OCI-LY7 (cell line): ENCODE measurements at regions not wholly inside any gene's neighbourhood (a gene's known extent, or its start where the extent isn't known, plus 50 kb on each side); places are given as distances from the start of the nearest gene placed in this dataset.

Experiments
- BruUV-seq: library from RNA; stranded (reverse); fragments of 400-500 nt; replicated peaks from 2 replicates; lab custom pipeline; 2021; lab: Mats Ljungman, UMichigan
- CTCF ChIA-PET: fragments of 300-600 bp; sonication (Branson Sonifier 250); formaldehyde crosslinking; loops from one replicate; lab custom pipeline; 2022; ENCODE audit warnings: antibody characterized with exemption; ENCODE audit not compliant: unreplicated experiment; lab: Charles Lee
- POLR2A ChIA-PET: fragments of 300-600 bp; sonication (Branson Sonifier 250); formaldehyde crosslinking; loops from one replicate; lab custom pipeline; 2022; ENCODE audit warnings: antibody characterized with exemption; lab: Charles Lee
- DNase-seq: peaks from one replicate; pipeline ENCODE4 v3.0.0-alpha.2; 2015; ENCODE audit warnings: low spot score
- H2AFZ ChIP-seq: fragments of 200-600 bp; sonication (generic), shearing (Covaris generic); 2 replicates; pipeline ENCODE4 v1.6.1; 2014; ENCODE audit warnings: mild to moderate bottlenecking, antibody characterized with exemption, low read length, moderate library complexity
- H3K27ac ChIP-seq: fragments of 200-600 bp; sonication (generic); 2 replicates; pipeline ENCODE4 v1.5.1; 2014; ENCODE audit warnings: mixed run types, low read depth, mild to moderate bottlenecking, moderate library complexity, low read length, inconsistent platforms; ENCODE audit not compliant: poor library complexity, severe bottlenecking
- H3K36me3 ChIP-seq: fragments of 200-600 bp; sonication (generic); 2 replicates; pipeline ENCODE4 v1.6.1; 2014; ENCODE audit warnings: mild to moderate bottlenecking, antibody characterized with exemption, low read length, moderate library complexity, mixed read lengths; ENCODE audit not compliant: insufficient read depth
- H3K4me1 ChIP-seq: fragments of 200-600 bp; sonication (generic); 2 replicates; pipeline ENCODE4 v1.5.1; 2014; ENCODE audit warnings: mild to moderate bottlenecking, low read length; ENCODE audit not compliant: insufficient read depth, poor library complexity, severe bottlenecking
- H3K4me2 ChIP-seq: fragments of 200-600 bp; sonication (generic); 2 replicates; pipeline ENCODE4 v1.6.1; 2014; ENCODE audit warnings: mild to moderate bottlenecking, low read length
- H3K4me3 ChIP-seq: fragments of 200-600 bp; sonication (generic); 2 replicates; pipeline ENCODE4 v1.5.1; 2014; ENCODE audit warnings: mild to moderate bottlenecking, low read depth, low read length; ENCODE audit not compliant: poor library complexity, severe bottlenecking
- H3K79me2 ChIP-seq: fragments of 200-600 bp; sonication (generic); 2 replicates; pipeline ENCODE4 v1.6.1; 2016; ENCODE audit warnings: low read depth, mild to moderate bottlenecking, low read length, moderate library complexity, mixed read lengths; ENCODE audit not compliant: insufficient read depth
- H3K9me2 ChIP-seq: fragments of 200-600 bp; sonication (generic); 2 replicates; pipeline ENCODE4 v1.6.1; 2016; ENCODE audit warnings: mild to moderate bottlenecking, low read length, mixed read lengths; ENCODE audit not compliant: insufficient read depth
- H3K9me3 ChIP-seq: fragments of 200-600 bp; sonication (generic); 2 replicates; pipeline ENCODE4 v1.6.1; 2014; ENCODE audit warnings: mild to moderate bottlenecking, mixed run types, low read length, mixed read lengths
- H4K20me1 ChIP-seq: fragments of 200-600 bp; sonication (generic); 2 replicates; pipeline ENCODE4 v1.6.1; 2014; ENCODE audit warnings: mild to moderate bottlenecking, antibody characterized with exemption, low read length, moderate library complexity, mixed read lengths; ENCODE audit not compliant: insufficient read depth
- CTCF ChIP-seq: fragments of 200-600 bp; sonication (generic); conservative IDR thresholded peaks from 2 replicates; pipeline ENCODE4 v1.5.1; 2014; ENCODE audit warnings: mild to moderate bottlenecking, antibody characterized with exemption, low read length, moderate library complexity, mixed read lengths
- EZH2phosphoT487 ChIP-seq: fragments of 200-600 bp; sonication (generic); IDR thresholded peaks from 2 replicates; pipeline ENCODE4 v1.6.1; 2018; ENCODE audit warnings: low read depth, borderline replicate concordance, mild to moderate bottlenecking, mixed run types, antibody characterized with exemption, low read length, moderate library complexity, mixed read lengths
- intact Hi-C: fragments of 100-400 bp; cut with micrococcal nuclease; formaldehyde crosslinking; loops from one replicate; pipeline ENCODE4 v1.10.0; 2022; ENCODE audit not compliant: unreplicated experiment

DNA sequence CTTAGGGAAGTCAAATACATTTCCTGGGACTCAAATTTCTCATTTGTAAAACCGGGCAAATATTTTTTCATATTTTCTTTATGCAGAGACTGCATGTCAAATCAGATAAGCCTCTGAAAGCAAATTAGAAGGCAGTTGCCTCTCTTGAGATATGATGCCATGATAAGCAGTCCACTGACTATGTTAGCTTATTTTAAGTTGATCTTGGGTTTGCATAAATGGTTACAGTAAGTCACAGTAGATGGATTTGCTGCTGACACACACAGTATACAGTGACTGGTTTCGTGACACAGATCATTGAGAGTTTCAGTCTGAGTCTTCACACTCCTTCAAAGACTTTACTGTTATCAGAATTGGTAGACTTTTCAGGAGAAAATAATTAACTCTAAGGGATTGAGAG is 927.6 kb upstream of the CDH8 start:
- H3K9me3 ChIP-seq = no peaks in the 10 kb centered on the region
- intact Hi-C loops = no loop called here
- H3K27ac ChIP-seq = no peak overlapping the region
- no peaks in the 10 kb centered on the region for H3K79me2 ChIP-seq
- no peak for DNase-seq
- no peaks in the 10 kb centered on the region for H3K4me1 ChIP-seq
- H2AFZ ChIP-seq = no peak overlapping the region
- ChIA-PET POLR2A (interaction anchor here (0.5 kb wide), 1 partner anchor 70 kb away, joined by 3 read pairs; no protein-coding TSS in a partner anchor), CTCF (no interaction called here)
- no peak overlapping the region for H3K4me2 ChIP-seq
- H4K20me1 ChIP-seq = no peaks in the 10 kb centered on the region
- no peak overlapping the region for H3K4me3 ChIP-seq
- no peaks in the 10 kb centered on the region for H3K9me2 ChIP-seq
- BruUV-seq = no TSS peak
- no peak for TF ChIP-seq EZH2phosphoT487
- no peak for TF ChIP-seq CTCF
- no peaks in the 10 kb centered on the region for H3K36me3 ChIP-seq

DNA sequence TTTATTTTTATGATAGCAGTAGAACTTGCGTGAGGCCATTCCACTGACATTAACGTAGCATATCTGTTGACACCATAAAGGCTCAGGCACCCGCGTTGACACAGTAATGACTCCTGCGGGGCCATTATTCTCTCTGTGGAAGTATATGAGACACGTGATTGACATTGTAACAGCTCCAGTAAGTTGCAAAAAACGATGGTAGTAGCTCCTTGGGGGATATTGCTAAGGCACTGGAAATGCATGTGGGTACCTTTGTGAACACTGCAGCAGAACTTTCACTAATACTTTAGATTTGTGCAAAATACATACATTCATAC is 918.8 kb upstream of the CDH8 start:
- no peak overlapping the region for H3K4me2 ChIP-seq
- BruUV-seq = no TSS peak
- H3K9me2 ChIP-seq = no peaks in the 10 kb centered on the region
- H3K4me1 ChIP-seq = no peaks in the 10 kb centered on the region
- H3K36me3 ChIP-seq = no peaks in the 10 kb centered on the region
- no peak overlapping the region for H2AFZ ChIP-seq
- TF ChIP-seq CTCF (no peak), EZH2phosphoT487 (no peak)
- no peak overlapping the region for H3K27ac ChIP-seq
- H3K9me3 ChIP-seq = no peaks in the 10 kb centered on the region
- no peaks in the 10 kb centered on the region for H4K20me1 ChIP-seq
- no peak overlapping the region for H3K4me3 ChIP-seq
- CTCF ChIA-PET = no interaction called here
- POLR2A ChIA-PET = interaction anchor here (1.7 kb wide), 1 partner anchor 20 kb away, joined by 4 read pairs; no protein-coding TSS in a partner anchor
- no peaks in the 10 kb centered on the region for H3K79me2 ChIP-seq
- intact Hi-C loops = no loop called here
- DNase-seq = no peak

- POLR2A ChIA-PET = interaction anchor here (1.7 kb wide), 1 partner anchor 21 kb away, joined by 4 read pairs; no protein-coding TSS in a partner anchor
- Histone ChIP-seq H3K4me1 (no peaks in the 10 kb centered on the region), H4K20me1 (no peaks in the 10 kb centered on the region), H3K9me3 (no peaks in the 10 kb centered on the region), H3K27ac (no peak overlapping the region), H3K36me3 (no peaks in the 10 kb centered on the region), H3K4me2 (no peak overlapping the region), H2AFZ (no peak overlapping the region), H3K4me3 (no peak overlapping the region), H3K9me2 (no peaks in the 10 kb centered on the region), H3K79me2 (no peaks in the 10 kb centered on the region)
- intact Hi-C loops = no loop called here
- CTCF ChIA-PET = no interaction called here
- no peak for DNase-seq
- TF ChIP-seq EZH2phosphoT487 (no peak), CTCF (no peak)
- BruUV-seq = no TSS peak
Observed at GRCh38 chr16:62954144-62955032, 918.1 kb upstream of the CDH8 start.
